HG03565 (cell line): ENCODE measurements at regions not wholly inside any gene's neighbourhood (a gene's known extent, or its start where the extent isn't known, plus 50 kb on each side); places are given as distances from the start of the nearest gene placed in this dataset.
"Not testable (repeated sequence)": the region's sequence is repeated elsewhere in the genome, so short reads cannot be mapped to it uniquely, and the experiment has no call there.

Experiments used
- ATAC-seq: cut with Tn5 transposase; IDR thresholded peaks from one replicate; pipeline ENCODE4 v1.9.1; 2021; ENCODE audit warnings: mild to moderate bottlenecking, moderate library complexity; ENCODE audit not compliant: unreplicated experiment

DNA sequence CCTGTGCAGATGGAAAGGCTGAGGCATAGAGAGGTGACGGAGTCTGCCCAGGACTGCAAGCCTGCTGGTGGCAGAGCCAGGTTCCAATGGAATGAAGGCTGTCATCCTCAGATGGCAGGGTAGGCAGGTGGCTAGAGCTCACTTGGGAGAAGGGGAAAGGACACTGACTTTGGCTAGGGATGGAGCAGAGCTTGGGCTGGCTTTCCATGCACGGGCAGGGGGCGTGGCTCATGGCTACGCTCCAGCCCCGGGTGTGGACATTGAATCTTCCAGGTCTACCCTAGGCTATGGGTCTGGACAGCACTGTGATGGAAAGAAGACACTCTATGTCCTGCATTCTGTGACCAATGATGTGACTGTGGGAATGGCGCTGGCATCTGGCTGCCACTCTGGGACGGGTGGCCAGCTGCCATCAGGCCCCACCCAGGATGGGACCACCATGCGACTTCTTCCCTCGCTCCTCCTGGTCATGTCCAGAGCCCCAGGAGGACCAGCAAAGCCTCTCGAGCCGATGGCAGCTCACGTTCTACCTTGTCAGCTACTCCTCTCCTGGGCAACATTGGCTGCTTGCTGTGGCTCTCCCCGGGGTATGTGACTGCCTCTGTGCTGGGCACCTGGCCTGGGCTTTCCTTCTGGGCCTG, 398.7 kb downstream of the TMEM121 start:
- ATAC-seq: no peak

DNA sequence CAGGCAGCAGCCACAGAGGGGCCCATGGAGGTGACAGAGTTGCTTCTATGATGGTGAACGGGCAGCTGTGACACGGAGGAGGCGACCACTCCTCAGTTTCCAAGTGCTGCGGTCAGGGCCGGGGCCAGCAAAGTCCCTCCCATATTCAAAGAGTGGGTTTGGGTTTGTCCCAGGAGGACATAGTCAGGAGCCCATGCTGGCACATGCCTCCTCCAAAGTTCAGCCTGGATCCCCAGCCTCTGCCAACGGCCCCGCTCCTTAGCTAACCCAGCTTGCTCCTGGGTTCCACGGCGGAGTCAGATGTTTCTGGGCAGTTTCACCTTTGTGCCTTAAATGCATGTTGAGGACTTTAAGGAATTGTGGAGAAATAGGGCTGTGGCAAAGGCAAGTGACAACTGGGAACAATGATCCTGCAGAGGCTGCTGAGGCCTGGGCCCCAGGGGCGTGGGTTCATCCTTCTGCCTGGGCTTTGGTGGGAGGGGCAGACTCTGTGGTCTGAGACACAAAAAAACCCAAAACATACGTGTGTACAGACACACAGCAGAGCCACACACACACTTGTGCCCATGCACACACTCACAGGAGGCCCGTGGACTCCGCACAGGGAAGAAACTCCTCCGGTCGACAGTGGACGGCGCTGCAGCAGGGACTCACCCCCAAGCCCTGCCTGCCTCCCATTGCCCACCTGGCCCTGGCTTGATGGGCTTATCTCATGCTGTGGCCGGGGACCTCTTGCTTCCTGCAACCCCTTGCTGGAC, 399.4 kb downstream of the TMEM121 start:
- ATAC-seq: no peak

DNA sequence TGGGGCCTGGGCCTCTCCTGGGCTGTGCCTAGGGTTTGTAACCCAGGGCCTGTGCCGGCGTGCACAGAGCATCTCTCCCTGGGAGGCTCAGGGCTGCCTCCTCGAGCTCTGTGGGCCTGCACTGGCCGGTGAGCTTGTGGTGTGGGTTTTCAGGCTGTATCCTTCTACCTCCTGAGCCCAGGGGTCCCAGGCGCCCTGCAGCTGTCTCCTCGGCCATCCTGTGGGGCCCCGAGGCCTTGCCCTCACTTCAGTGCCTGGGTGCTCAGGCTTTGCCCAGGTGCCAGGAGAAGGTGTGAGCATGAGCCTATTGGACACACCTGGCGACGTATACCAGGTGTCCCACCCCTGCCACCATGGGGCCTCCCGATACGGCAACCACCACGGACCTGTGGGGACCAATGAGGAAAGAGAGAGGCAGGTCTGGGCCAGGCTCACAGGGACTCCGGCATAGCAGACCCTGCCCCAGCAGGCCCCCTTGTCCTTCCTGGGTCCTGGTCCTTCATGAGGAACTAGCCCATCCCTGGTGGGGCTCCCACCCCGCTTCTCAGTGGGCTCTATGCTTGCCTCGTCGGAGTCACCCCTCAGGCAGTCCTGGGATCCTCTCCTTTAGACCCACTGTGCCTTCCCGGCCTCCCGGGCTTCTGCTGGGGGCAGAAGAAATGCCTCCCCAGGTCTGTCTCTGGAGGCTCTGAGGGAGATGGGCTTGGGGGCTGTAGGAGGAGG, 400.2 kb downstream of the TMEM121 start:
- ATAC-seq: no peak

DNA sequence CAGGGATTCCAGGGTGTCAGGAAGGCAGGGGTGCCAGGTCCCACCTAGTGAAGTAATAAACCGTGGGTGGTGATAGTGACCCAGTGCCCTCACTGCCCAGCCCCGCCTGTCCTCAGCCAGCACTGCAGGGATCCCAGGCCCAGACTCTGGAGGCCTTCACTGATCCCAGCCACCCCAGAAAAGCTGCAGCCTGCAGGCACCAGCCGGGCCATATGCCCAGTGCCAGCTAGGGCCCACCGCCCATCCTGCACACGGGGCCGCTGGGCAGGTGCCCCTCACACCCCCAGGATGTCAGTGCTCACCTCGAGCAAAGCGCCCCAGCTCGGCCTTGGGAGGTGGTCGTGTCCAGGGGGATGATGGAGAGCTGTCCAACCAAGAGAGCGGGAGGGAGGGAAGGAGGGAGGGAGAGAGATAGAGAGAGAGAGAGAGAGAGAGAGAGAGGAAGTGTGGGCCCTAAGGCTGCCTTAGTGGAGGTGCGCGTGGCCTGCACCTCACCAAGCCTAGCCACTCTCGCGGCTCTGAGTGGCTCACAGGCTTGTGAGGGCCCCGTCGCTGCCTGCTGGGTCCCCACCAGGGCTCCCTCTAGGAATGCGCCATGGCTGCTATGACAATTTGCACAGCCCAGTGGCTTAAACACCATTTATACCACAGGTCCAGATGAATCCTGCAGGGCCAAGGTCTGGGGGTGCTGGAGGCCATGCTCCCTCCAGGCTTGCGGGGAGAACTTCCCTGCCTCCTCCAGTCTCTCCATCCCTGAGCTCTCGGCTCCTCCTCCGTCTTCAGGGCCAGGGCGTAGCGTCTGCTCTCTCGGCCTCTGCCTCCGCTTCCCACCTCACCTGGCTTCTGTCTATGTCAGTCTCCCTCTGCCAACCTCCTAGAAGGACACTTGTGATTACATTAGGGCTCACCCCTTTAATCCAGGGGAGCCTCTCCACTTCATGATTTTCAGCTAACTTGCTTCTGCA, 401.0 kb downstream of the TMEM121 start:
- ATAC-seq: no peak

DNA sequence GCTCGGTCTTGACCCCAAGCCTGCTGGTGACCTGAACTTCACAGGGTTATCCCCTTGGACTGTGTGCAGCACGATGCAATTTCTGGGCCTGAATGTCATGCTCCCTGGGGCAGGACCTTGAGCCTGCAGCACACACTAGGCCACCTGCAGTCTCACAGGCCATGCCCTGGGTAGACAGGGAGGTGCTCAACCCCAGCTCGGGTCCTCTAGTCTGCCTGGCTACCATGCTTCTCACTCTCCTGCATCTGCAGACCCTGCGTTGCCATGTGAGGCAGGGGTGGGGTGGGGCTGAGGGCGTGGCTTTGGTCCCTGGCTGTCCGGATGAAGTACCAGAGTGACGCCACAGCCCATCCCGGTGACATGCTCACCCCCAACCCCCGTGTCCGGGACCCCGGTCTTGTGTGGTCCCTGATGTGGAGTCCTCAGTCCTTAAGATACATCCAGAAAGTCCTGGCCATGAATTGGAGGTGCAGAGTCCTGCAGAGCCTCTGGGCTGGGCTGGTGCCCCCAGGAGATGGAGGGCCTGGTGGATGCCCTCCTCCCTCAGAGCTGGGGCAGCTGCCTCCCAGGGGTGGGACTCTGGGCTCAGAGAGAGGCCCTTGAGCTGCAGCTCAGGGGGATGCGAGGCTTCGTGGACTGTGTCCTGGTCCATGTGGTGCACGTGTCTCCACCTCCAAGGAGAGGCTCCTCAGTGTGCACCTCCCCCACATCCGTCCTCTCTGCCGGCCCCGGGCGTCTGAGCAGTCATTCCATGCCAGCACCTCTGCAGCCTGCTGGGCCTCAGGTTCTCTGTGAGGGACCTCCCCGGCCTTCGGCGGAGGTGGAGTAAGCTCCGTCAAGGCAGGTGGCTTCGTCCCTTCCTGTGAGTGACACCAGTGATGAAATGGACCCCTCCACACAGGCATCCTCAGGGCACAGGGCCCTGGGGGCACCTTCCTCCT, 402.1 kb downstream of the TMEM121 start:
- ATAC-seq: not testable (repeated sequence)

DNA sequence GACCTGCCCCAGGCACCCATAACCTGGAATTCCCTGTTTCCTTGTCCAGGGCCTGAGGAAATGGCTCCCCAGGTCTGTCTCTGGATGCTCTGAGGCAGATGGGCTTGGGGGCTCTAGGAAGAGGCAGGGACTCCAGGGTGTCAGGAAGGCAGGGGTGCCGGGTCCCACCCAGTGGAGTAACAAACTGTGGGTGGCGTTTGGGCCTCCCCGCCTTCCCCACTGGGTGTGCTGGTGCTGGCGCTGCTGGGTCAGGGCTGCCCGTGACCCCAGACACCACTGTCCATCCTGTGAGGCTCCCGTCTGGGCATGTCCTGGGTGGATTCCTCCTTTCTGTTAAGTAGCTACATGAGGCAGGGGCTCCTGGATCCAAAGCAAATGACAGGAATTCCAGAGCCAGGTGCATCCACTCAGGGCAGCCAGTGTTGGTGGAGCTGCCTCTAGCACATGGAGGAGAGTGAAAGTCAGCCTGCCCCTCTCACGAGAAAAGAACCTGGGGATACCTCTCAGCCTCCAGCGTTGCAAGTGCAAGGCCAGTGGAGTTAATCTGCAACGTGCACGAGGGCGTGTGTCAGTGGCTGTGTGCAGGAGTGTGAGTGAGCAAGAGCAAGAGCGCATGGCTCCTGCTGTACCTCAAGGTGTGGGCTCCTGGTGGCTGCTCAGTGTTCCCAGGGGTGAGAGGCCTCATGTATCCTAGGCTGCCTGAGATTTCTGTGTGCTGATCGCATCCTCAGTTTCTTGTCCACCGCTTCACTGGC, 403.1 kb downstream of the TMEM121 start:
- ATAC-seq: no peak

DNA sequence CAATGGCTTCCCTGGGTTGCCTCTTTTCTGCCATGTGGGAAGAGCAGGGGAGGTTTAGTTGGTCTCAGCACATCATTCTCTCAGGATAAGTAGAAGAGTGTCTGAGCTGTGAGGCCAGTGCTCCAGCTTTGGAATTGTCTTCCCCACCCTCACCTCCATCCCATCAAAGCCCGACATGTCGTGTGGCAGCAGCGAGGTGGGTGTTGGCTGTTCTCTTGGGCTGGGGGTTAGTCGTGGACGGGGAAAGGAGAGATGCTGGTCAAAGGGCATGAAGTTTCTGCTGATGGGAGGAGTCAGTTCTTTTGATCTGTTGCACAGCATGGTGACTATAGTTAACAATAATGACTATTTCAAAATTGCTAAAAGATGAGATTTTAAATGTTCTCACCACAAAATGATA, 404.2 kb downstream of the TMEM121 start:
- no peak for ATAC-seq

DNA sequence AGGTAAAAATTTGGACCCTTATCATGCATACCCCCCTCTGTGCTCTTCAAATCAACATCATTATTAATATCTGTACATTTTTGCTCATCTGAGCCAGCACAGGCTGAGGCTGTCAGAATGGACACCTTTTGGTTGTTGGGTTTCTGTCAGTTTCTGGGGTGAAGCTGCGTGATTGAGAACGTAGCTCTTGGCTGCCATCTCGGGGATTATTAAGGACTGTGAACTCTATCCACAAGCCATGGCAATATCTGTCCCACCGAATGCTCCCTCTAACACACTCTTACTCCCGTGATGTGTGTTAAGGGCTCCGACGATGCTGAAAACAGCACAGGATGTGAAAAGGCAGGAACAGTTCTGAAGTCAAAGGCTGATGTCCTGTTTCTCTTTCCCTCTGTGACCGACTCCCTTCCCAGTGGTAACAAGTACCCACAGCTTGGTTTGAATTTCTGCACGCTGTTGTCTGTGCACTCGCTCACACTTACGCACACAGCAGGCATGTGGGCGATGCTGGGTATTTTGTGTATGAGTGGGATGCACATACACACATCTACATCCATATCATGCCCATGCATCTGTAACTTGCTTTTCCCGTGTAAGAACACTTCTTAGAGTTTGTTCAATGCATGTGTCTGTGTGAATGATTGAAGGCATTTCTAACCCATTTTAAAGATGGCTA, 405.6 kb downstream of the TMEM121 start:
- no peak for ATAC-seq

DNA sequence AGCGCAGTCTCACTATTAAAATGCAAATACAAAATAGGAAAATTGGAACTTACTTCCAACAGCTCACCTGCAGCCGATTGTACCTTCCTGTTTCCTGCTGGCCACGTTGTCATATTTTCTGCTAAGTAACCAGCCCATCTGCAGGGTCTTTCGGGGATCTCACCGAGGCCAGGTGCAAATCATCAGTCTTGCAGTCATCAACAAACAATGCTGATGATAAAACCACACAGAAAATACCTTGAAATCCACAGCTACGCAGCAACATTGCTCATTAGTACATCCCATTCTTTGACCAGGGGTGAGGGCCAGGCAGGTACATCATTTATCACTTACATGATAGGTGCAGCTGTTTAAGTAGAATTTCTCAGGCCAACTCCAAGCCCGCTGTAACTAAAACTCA, 406.9 kb downstream of the TMEM121 start:
- ATAC-seq: no peak

DNA sequence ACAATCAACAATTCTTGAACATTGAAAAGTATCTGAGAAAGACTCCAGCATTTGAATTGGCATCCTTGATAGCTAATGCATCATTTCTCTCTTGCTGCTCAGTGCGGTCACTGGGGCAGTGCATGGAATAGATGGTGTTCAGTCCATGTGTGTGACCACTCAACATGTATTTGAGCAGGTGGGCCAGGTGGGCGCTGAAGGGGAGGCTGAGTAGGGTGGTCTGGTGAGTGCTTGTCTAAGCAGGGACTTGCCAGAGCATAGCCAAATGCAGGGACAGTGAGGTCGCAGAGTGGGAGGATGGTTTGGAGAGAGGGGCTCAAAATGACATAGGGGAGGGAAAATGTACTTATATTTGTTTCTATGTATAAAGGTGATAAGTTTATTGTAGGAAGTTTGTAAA, 409.0 kb downstream of the TMEM121 start:
- no peak for ATAC-seq

DNA sequence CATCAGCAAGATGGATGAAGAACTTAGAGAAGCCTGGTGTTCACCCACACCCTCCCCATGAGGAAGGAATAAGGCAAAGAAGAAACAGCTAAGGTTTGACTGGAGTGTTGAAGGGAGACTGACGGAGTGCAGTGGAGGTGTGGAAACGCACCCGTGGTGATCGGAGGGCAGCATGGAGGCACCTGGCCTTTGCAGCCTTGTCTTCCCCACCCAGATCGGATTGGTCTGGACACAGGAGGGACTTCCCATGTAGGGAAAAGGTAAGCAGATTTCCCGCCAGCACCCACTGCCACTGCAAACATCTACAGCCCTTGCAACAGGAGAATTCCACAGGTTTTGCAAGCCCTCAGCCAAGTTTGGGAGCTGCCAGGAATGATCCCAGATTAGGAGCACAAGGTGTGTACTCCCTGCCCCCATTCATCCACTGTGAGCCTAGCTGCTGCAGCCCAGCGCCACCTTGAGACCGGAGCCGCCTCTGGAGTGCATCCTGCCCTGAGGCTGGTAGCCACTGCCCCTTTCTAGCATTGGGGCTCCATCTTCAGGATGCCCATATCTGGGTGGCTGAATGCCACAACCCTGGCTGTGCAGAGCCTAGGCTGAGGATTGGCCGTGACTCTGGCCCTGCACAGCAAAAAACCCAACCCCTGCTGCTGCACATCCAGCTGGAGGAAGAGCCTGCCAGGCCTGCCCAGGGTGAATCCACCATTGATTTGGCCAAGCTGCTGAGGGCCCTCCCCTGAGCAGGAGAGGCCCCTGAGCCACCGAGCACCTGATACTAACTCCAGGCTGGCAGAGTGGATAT, 411.1 kb downstream of the TMEM121 start:
- no peak for ATAC-seq

DNA sequence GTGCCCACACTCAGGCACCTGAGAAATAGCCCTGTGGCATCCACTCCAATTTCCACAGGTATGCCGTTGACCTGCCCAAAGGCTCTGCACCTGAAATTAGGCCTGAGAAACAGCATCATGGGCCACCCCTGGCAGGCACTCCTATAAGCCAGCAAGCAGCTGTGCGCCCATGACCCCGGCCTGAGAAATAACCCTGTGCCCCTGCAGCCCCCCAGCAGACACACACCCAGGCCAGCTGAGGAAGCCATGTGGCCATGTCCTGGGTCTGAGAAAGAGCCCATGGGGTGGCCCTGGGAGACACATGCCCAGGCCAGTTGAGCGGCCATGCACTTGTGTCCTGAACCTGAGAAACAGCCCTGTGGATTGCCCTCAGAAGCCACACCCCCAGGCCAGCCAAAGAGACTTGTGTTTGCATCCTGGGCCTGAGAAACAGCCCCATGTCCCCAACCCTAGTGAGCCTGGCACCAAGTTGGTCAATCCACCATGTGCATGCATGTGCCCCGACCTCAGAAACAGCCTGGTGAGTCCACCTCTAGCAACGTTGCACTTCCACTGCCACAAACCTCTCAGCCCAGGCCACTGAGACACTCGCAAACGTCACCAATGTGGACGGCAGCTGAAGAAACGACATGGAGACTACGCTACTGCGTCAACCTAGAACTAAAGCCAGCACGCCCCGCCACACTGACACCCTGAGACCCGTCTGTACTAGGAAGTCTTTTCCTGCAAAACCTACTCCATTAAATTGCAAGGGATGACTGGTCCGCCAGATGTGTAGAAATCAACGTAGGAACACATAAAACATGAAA, 411.9 kb downstream of the TMEM121 start:
- ATAC-seq: no peak

DNA sequence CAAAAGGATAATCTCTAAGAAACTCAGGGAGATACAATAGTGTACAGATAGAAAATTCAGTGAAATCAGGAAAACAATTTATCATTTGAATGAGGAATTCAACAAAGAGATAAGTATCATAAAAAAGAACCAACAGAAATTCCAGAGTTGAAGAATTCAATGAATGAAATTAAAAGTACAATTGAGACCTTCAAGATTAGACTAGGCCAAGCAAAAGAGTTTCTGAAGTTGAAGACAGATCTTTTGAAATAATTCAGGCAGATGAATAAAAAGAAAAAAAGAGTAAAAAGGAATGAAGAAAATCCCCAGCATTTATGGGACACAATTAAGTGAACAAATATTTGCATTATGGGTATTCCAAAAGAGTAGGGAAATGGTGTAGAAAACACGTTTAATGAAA, 412.6 kb downstream of the TMEM121 start:
- no peak for ATAC-seq

DNA sequence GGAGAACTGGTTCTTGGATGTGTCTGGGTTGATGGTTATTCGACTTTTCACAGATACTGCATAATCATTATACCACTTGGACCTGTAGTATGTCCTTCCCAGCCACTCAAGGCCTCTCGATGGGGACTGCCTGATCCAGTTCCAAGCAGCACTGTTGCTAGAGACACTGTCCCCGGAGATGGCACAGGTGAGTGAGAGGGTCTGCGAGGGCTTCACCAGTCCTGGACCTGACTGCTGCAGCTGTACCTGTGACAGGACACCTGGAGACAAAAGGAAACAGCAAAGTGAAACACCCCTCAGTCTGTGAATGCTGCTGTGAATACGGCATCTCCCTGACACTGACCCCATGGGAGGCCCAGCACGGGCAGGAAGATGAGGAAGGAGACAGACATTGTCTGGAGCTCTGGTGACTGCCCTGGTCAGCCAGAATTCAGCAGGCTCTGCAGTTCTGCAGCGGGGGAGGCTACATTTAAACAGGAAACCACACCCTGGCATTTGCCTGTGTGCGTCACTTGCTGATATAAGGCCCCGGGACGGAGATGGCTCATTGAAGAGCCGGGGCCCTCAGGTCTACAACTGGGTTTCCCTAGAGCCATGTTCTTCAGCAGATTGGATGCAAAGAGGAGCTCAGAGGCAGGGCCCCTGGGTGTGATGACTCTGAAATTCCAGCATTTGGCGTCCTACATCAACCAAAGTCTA, 413.6 kb downstream of the TMEM121 start:
- no peak for ATAC-seq

DNA sequence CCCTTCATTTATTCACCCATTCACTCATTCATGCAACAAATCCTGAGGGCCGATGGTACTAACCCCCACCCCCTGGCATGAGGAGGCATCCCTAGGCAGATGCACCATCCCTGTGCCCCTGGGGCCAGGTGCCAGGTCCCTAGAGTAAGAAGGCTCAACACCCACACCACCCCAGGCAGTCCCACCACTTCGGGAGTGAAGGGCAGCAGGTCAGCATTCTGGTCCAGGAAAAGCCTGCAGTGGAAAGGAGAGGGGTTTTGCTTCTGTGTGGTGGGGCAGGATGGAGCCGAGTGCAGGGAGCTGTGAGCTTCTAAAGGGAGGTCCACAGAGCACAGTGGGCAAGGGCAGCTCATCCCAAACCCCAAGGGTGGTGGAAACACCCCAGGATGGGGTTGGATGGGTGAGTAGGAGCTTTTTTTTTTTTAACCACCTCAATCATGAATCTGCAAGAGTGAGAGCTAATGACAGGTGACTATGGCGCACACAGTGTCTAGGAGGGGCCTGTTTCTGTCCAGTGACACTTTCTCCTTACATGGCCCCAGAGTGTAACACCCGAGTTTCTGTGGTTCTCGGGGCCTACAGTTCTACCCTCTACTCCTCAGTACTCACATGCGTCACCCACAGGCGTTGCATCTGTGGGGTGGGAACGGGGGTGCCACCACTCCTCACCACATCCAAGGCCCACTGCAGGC, 414.3 kb downstream of the TMEM121 start:
- ATAC-seq: no peak
